ENCODE measurements at regions not wholly inside any gene's neighbourhood (a gene's known extent, or its start where the extent isn't known, plus 50 kb on each side); places are given as distances from the start of the nearest gene placed in this dataset.

- Histone ChIP-seq H3K36me3 (ENCODE audit: control insufficient read depth in 1 of 2, insufficient read depth in 2 of 2, low read length in 2 of 2) (no peaks in the 10 kb centered on the region), H3K4me1 (ENCODE audit: control insufficient read depth in 1 of 2, insufficient read depth in 2 of 2, low read length in 2 of 2) (no peaks in the 10 kb centered on the region), H3K9ac (ENCODE audit: low read length) (no peak overlapping the region), H2AFZ (ENCODE audit: low read depth, low read length, poor library complexity, severe bottlenecking) (no peak overlapping the region), H3K4me2 (ENCODE audit: low read length) (no peak overlapping the region), H3K27ac (ENCODE audit: low read depth, low read length) (no peak overlapping the region), H3K27me3 (ENCODE audit: insufficient read depth, low read length) (no peaks in the 10 kb centered on the region), H3K79me2 (ENCODE audit: insufficient read depth, low read length) (no peaks in the 10 kb centered on the region), H3K9me2 (ENCODE audit: insufficient read depth) (no peaks in the 10 kb centered on the region), H3K4me3 (replicated peaks in 1 of 2; ENCODE audit: low read depth in 1 of 2, low read length in 2 of 2) (no peak overlapping the region), H3K9me3 (ENCODE audit: control insufficient read depth in 1 of 2, insufficient read depth in 1 of 2, low read depth in 1 of 2, low read length in 2 of 2) (no peaks in the 10 kb centered on the region), H4K20me1 (ENCODE audit: insufficient read depth) (no peaks in the 10 kb centered on the region)
- BruUV-seq (replicated peaks), result no TSS peak
- intact Hi-C loops (cut with micrococcal nuclease), result no loop called here
- ChIA-PET CTCF (no interaction called here), POLR2A (no interaction called here), RAD21 (ENCODE audit: low non-redundant PET in 1 of 2, low total read pairs in 2 of 2, uncharacterized antibody in 2 of 2, unreplicated experiment in 2 of 2) (no interaction called here)
- no peak for DNase-seq (ENCODE audit: low read depth, low spot score)
- TF ChIP-seq ATF3 (IDR thresholded peaks at IDR 0.05) (no peak), EGR1 (IDR thresholded peaks at IDR 0.05; ENCODE audit: low read depth) (no peak), ZBTB33 (IDR thresholded peaks at IDR 0.05; ENCODE audit: extremely low read depth, insufficient replicate concordance, low read length) (no peak), EZH2phosphoT487 (IDR thresholded peaks at IDR 0.05; ENCODE audit: borderline replicate concordance) (no peak), JUND (IDR thresholded peaks at IDR 0.05) (no peak), SP1 (IDR thresholded peaks at IDR 0.05; ENCODE audit: low read depth) (no peak), CTCF (IDR thresholded peaks at IDR 0.05 in 2 of 3, conservative IDR thresholded peaks at IDR 0.05 in 1 of 3; ENCODE audit: borderline replicate concordance in 1 of 3, insufficient read depth in 1 of 3, low read depth in 2 of 3, low read length in 2 of 3) (no peak), REST (IDR thresholded peaks at IDR 0.05; ENCODE audit: low read depth) (no peak), POLR2A (IDR thresholded peaks at IDR 0.05; ENCODE audit: borderline replicate concordance, extremely low read depth, insufficient read depth, insufficient read length) (no peak), YY1 (IDR thresholded peaks at IDR 0.05; ENCODE audit: extremely low read depth, insufficient replicate concordance, low read depth, low read length) (no peak), ELF1 (IDR thresholded peaks at IDR 0.05; ENCODE audit: borderline replicate concordance, low read depth) (no peak), CBX3 (IDR thresholded peaks at IDR 0.05; ENCODE audit: low read depth) (no peak), TCF7L2 (IDR thresholded peaks at IDR 0.05; ENCODE audit: borderline replicate concordance, extremely low read depth, insufficient read depth, insufficient read length) (no peak), ZNF274 (IDR thresholded peaks at IDR 0.05; ENCODE audit: low read depth, low read length) (no peak), MAX (IDR thresholded peaks at IDR 0.05) (no peak), POLR2AphosphoS5 (IDR thresholded peaks at IDR 0.05; ENCODE audit: low read depth, low read length) (no peak), CEBPB (IDR thresholded peaks at IDR 0.05; ENCODE audit: low read depth) (no peak), RAD21 (IDR thresholded peaks at IDR 0.05; ENCODE audit: low read depth) (no peak), SRF (IDR thresholded peaks at IDR 0.05; ENCODE audit: low read depth) (no peak), ZFX (IDR thresholded peaks at IDR 0.05) (no peak)
- no peak for ATAC-seq
These were observed 441.1 kb upstream of the PCDH10 start for GRCh38 chr4:132707955-132708354.
